GM12875 (cell line): ENCODE measurements at regions not wholly inside any gene's neighbourhood (a gene's known extent, or its start where the extent isn't known, plus 50 kb on each side); places are given as distances from the start of the nearest gene placed in this dataset.

Experiments
- H3K4me3 ChIP-seq: one replicate; pipeline ENCODE4 v1.5.1; 2011; ENCODE audit warnings: low read depth, low read length, control low read depth
- TF ChIP-seq, protein P1 (sequence below): IDR thresholded peaks from 2 replicates; pipeline ENCODE4 v1.5.1; 2011; ENCODE audit warnings: low read depth, mild to moderate bottlenecking, control low read depth, inconsistent platforms, low read length, moderate library complexity, borderline replicate concordance; ENCODE audit not compliant: insufficient read depth

GRCh38 chr5:9712506-9712905, 82.4 kb upstream of the TAS2R1 start:
- H3K4me3 ChIP-seq: no peak overlapping the region
- TF ChIP-seq, protein P1, sequence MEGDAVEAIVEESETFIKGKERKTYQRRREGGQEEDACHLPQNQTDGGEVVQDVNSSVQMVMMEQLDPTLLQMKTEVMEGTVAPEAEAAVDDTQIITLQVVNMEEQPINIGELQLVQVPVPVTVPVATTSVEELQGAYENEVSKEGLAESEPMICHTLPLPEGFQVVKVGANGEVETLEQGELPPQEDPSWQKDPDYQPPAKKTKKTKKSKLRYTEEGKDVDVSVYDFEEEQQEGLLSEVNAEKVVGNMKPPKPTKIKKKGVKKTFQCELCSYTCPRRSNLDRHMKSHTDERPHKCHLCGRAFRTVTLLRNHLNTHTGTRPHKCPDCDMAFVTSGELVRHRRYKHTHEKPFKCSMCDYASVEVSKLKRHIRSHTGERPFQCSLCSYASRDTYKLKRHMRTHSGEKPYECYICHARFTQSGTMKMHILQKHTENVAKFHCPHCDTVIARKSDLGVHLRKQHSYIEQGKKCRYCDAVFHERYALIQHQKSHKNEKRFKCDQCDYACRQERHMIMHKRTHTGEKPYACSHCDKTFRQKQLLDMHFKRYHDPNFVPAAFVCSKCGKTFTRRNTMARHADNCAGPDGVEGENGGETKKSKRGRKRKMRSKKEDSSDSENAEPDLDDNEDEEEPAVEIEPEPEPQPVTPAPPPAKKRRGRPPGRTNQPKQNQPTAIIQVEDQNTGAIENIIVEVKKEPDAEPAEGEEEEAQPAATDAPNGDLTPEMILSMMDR: no peak

GRCh38 chr5:9710069-9710468, 79.9 kb upstream of the TAS2R1 start:
- no peak overlapping the region for H3K4me3 ChIP-seq
- TF ChIP-seq, protein P1: no peak

GRCh38 chr5:9707732-9708462, 77.7 kb upstream of the TAS2R1 start:
- TF ChIP-seq, protein P1: no peak
- H3K4me3 ChIP-seq: no peak overlapping the region

GRCh38 chr5:9699681-9700080, 69.5 kb upstream of the TAS2R1 start:
- no peak overlapping the region for H3K4me3 ChIP-seq
- TF ChIP-seq, protein P1: no peak

DNA sequence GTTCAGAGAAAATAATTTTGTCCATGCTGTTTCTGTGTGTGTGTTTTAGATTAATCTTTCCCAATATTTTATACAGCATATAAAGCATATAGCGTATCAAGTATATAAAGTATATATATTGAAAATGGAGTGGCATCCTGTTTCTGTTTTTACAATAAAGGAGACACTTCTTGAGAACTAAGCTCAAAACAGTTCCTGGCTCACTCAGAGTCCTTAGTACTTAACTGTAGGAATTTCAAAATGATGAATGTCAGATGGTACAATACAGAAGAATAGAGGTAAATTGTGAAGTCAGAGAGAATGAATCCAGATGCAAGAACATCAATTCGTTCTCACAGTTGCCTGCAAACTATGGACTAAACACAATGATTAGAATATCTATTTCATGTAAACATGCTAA, 68.7 kb upstream of the TAS2R1 start:
- H3K4me3 ChIP-seq: no peak overlapping the region
- TF ChIP-seq, protein P1: no peak

DNA sequence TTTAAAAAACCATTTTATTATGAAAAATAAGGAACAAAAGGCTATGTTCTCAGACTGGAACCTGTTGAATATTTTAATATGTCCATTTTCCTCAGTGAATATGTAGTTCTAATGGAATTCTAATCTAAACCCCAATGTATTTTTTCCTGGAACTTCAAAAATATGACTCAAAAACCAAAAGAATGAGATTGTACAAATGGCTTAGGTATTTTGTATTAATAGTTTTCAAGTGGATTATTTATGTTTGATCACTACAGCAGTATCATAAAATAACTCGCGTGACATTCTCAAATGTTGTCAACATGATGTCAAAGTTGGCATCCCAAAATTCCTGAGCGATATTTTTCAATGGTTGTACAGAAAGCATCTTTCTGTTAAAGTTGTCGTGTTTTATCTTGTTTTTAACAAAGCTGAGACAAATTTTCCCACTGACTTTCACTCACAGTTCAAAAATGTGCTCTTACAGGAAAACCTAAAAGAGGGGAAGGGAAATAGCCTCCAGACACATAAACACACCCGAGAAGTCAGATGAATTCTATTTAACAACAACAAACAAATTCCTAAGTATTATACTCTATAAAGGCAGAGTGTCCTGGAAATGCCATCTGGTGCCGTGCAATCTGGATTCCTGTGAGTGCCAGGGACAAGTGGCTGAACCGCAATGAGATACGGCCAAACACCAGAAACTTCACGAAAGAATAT, 68.1 kb upstream of the TAS2R1 start:
- TF ChIP-seq, protein P1: no peak
- no peak overlapping the region for H3K4me3 ChIP-seq

DNA sequence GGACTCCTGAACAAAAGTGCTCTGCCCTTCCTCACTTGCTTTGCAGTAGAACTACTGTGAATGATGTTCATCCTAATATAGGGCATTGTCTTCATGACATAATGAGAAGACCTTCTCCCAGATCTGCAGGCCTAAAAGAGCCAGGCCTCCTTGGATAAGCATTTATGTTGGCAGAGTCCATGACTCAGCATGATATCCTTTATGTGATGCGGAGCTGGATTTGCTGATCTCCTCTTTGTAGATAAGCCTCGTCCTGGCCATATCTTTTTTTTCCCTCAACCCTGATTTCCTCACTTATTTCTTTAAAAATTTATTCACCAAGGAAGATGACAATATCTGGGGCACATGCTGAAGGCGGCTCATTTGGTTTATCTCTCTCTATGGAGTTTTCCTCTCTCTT, 62.4 kb upstream of the TAS2R1 start:
- TF ChIP-seq, protein P1: no peak
- no peak overlapping the region for H3K4me3 ChIP-seq
